B cell (primary cell): ENCODE measurements at regions not wholly inside any gene's neighbourhood (a gene's known extent, or its start where the extent isn't known, plus 50 kb on each side); places are given as distances from the start of the nearest gene placed in this dataset.

ENCODE experiments used
- CTCF ChIP-seq: fragments of 200-600 bp; IDR thresholded peaks from one replicate; pipeline ENCODE4 v1.8.0; 2022; ENCODE audit warnings: antibody characterized with exemption, mild to moderate bottlenecking
- EZH2 ChIP-seq: IDR thresholded peaks from 2 replicates; pipeline ENCODE4 v1.6.1; 2012; ENCODE audit warnings: borderline replicate concordance, low read depth, mild to moderate bottlenecking, moderate library complexity, low read length; ENCODE audit not compliant: insufficient read depth, poor library complexity, severe bottlenecking

- TF ChIP-seq CTCF (no peak), EZH2 (no peak)
These were observed 211.2 kb upstream of the POF1B start for GRCh38 chrX:85590638-85591037.
